Smooth muscle cell (in vitro differentiated cells): ENCODE measurements at regions not wholly inside any gene's neighbourhood (a gene's known extent, or its start where the extent isn't known, plus 50 kb on each side); places are given as distances from the start of the nearest gene placed in this dataset.

Experiments
- DNase-seq: peaks from one replicate; lab custom pipeline; 2025; ENCODE audit not compliant: unreplicated experiment; lab: John Stamatoyannopoulos, UW
- H2AFZ ChIP-seq: fragments of 200-600 bp; sonication (generic); 2 replicates; pipeline ENCODE4 v1.6.0; 2016; ENCODE audit warnings: antibody characterized with exemption, low read depth, mild to moderate bottlenecking
- H3F3A ChIP-seq: fragments of 200-600 bp; sonication (generic); 2 replicates; pipeline ENCODE4 v1.6.0; 2017; ENCODE audit warnings: antibody characterized with exemption, low read depth
- H3K27ac ChIP-seq: fragments of 200-600 bp; sonication (generic); 2 replicates; pipeline ENCODE4 v1.5.1; 2016; ENCODE audit warnings: low read depth, mild to moderate bottlenecking
- H3K27me3 ChIP-seq: fragments of 200-600 bp; sonication (generic); 2 replicates; pipeline ENCODE4 v1.6.1; 2016; ENCODE audit warnings: low read depth, mild to moderate bottlenecking
- H3K36me3 ChIP-seq: fragments of 200-600 bp; sonication (generic); 2 replicates; pipeline ENCODE4 v1.5.1; 2016; ENCODE audit warnings: low read depth
- H3K4me1 ChIP-seq: fragments of 200-600 bp; sonication (generic); 2 replicates; pipeline ENCODE4 v1.5.1; 2016; ENCODE audit warnings: low read depth
- H3K4me2 ChIP-seq: fragments of 200-600 bp; sonication (generic); 2 replicates; pipeline ENCODE4 v1.6.0; 2016; ENCODE audit warnings: mild to moderate bottlenecking
- H3K4me3 ChIP-seq: fragments of 200-600 bp; sonication (generic); 2 replicates; pipeline ENCODE4 v1.5.1; 2016; ENCODE audit warnings: mild to moderate bottlenecking
- H3K79me2 ChIP-seq: fragments of 200-600 bp; sonication (generic); 2 replicates; pipeline ENCODE4 v1.6.0; 2016; ENCODE audit warnings: low read depth, mild to moderate bottlenecking
- H3K9ac ChIP-seq: fragments of 200-600 bp; sonication (generic); 2 replicates; pipeline ENCODE4 v1.6.0; 2016; ENCODE audit warnings: low read depth
- H3K9me3 ChIP-seq: fragments of 200-600 bp; sonication (generic); replicated peaks from 2 replicates; pipeline ENCODE4 v1.5.1; 2016; ENCODE audit warnings: low read depth
- H4K20me1 ChIP-seq: fragments of 200-600 bp; sonication (generic); 2 replicates; pipeline ENCODE4 v1.6.0; 2016; ENCODE audit warnings: low read depth
- WGBS: methylation state at CpG from one replicate; pipeline ENCODE4 v1.1.7; 2016; ENCODE audit warnings: low lambda C conversion rate; 5-methylcytosine and 5-hydroxymethylcytosine counted together
- TF ChIP-seq, protein P1 (sequence below): fragments of 200-600 bp; sonication (generic); IDR thresholded peaks from 2 replicates; pipeline ENCODE4 v1.5.1; 2017; ENCODE audit warnings: borderline replicate concordance, mild to moderate bottlenecking, antibody characterized with exemption; ENCODE audit not compliant: insufficient read depth, poor library complexity, severe bottlenecking

DNA sequence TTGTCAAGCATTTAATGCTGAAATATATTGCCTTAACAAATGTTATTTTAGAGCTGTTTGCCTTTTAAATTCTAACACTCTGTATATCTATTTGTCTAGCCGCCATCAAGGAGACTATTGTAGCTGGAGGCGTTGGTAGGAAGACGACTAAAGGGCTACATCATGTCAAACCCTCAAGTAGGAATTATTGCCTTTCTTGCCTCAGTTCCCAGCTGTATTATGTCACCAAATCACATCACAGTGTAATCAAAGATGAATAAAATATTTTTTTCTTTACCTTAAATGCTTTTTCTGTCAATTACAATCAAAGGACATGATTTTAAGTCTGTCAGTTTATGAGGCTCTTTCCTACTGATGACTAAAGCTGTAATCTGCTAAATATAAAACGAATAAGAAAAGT, 233.1 kb downstream of the ZIC4 start:
- WGBS: 91% methylated on average over 4 of the region's 4 CpGs
- H3K9ac ChIP-seq: no peak overlapping the region
- no peaks in the 10 kb centered on the region for H3K36me3 ChIP-seq
- H3K4me3 ChIP-seq: no peak overlapping the region
- H3K4me1 ChIP-seq: no peaks in the 10 kb centered on the region
- H3K9me3 ChIP-seq: no peaks in the 10 kb centered on the region
- no peaks in the 10 kb centered on the region for H3F3A ChIP-seq
- no peak overlapping the region for H2AFZ ChIP-seq
- DNase-seq: no peak
- H3K27me3 ChIP-seq: no peaks in the 10 kb centered on the region
- TF ChIP-seq, protein P1, sequence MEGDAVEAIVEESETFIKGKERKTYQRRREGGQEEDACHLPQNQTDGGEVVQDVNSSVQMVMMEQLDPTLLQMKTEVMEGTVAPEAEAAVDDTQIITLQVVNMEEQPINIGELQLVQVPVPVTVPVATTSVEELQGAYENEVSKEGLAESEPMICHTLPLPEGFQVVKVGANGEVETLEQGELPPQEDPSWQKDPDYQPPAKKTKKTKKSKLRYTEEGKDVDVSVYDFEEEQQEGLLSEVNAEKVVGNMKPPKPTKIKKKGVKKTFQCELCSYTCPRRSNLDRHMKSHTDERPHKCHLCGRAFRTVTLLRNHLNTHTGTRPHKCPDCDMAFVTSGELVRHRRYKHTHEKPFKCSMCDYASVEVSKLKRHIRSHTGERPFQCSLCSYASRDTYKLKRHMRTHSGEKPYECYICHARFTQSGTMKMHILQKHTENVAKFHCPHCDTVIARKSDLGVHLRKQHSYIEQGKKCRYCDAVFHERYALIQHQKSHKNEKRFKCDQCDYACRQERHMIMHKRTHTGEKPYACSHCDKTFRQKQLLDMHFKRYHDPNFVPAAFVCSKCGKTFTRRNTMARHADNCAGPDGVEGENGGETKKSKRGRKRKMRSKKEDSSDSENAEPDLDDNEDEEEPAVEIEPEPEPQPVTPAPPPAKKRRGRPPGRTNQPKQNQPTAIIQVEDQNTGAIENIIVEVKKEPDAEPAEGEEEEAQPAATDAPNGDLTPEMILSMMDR: no peak
- no peak overlapping the region for H3K4me2 ChIP-seq
- H4K20me1 ChIP-seq: no peaks in the 10 kb centered on the region
- no peaks in the 10 kb centered on the region for H3K79me2 ChIP-seq
- H3K27ac ChIP-seq: no peak overlapping the region

DNA sequence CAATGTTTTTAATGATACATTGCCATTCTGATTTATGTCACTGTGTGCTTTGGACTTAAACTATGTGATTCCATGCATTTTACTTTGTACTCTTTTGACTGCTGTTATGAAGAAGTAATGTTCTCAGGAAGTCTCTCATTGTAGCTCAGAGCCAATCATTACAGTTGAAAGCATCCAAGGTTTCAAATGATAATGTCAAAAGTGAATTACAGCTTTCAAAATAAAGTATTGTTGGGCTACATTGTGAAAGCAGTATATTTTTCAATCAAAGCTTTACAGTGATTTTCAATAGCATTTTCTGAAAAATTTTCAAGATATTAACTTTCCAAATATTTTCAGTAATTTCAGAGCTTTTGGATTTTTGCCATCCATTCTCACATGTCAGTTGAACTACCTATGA, 243.6 kb downstream of the ZIC4 start:
- TF ChIP-seq, protein P1: no peak

DNA sequence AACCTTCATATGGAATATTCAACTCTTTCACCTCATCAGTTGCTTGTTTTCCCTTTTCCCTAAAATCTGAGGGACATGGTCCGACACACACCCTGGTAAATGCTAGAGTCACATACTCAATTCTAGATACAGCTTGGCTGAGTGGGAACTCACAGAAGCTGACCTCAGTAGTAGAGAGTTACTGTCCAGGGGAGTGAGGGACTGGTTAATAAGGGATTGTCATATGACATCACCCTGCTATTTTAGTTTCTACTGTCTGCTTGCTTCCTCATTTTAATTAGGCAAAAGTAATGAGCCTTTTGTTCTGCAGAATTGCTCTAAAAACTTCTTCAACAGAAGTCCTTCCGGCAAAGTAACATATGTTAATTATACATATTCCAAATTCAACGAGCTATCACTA, 244.5 kb downstream of the ZIC4 start:
- no peak overlapping the region for H2AFZ ChIP-seq
- TF ChIP-seq, protein P1: no peak
- WGBS: 68% methylated on average over 3 of the region's 3 CpGs
- H3K36me3 ChIP-seq: no peaks in the 10 kb centered on the region
- no peaks in the 10 kb centered on the region for H3K9me3 ChIP-seq
- H3F3A ChIP-seq: no peaks in the 10 kb centered on the region
- no peaks in the 10 kb centered on the region for H4K20me1 ChIP-seq
- no peak overlapping the region for H3K4me3 ChIP-seq
- H3K4me2 ChIP-seq: no peak overlapping the region
- no peak for DNase-seq
- no peak overlapping the region for H3K27ac ChIP-seq
- H3K79me2 ChIP-seq: no peaks in the 10 kb centered on the region
- H3K4me1 ChIP-seq: no peaks in the 10 kb centered on the region
- H3K27me3 ChIP-seq: no peaks in the 10 kb centered on the region
- H3K9ac ChIP-seq: no peak overlapping the region

More for the DNA sequence above, 243.6 kb downstream of the ZIC4 start:
- no peak for DNase-seq
- H2AFZ ChIP-seq: no peak overlapping the region
- no peak overlapping the region for H3K4me2 ChIP-seq
- no peaks in the 10 kb centered on the region for H3K79me2 ChIP-seq
- H4K20me1 ChIP-seq: no peaks in the 10 kb centered on the region
- H3K9ac ChIP-seq: no peak overlapping the region
- no peaks in the 10 kb centered on the region for H3F3A ChIP-seq
- H3K4me1 ChIP-seq: no peaks in the 10 kb centered on the region
- no peak overlapping the region for H3K27ac ChIP-seq
- H3K4me3 ChIP-seq: no peak overlapping the region
- no peaks in the 10 kb centered on the region for H3K27me3 ChIP-seq
- no peaks in the 10 kb centered on the region for H3K36me3 ChIP-seq
- no peaks in the 10 kb centered on the region for H3K9me3 ChIP-seq

DNA sequence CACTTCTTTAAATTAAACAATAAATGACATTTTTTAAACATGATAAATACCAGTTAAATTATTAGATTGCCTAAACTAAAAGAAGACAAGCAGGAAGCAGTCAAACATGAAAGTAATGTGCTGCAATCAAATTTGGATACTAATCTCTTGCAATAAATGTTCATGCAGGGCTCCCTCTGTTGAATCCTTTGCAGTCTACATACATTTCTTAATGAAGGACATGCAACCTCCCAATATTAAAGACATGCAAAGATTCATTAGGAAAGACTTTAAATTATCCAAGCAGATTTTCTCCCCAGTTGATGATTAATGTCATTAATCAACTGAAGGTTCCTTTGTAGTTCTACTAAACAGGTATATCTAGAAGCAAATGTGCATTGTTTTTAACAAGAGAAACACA, 245.4 kb downstream of the ZIC4 start:
- Histone ChIP-seq H2AFZ (no peak overlapping the region), H3K27ac (no peak overlapping the region), H3K4me3 (no peak overlapping the region), H3K4me2 (no peak overlapping the region), H3F3A (no peaks in the 10 kb centered on the region), H3K36me3 (no peaks in the 10 kb centered on the region), H3K4me1 (no peaks in the 10 kb centered on the region), H4K20me1 (no peaks in the 10 kb centered on the region), H3K9me3 (no peaks in the 10 kb centered on the region), H3K79me2 (no peaks in the 10 kb centered on the region), H3K9ac (no peak overlapping the region), H3K27me3 (no peaks in the 10 kb centered on the region)
- DNase-seq: no peak
- TF ChIP-seq, protein P1: no peak
